Activated B cell treated with CpG ODN at 0.5 μM for 24 hours (primary cell): ENCODE measurements at regions not wholly inside any gene's neighbourhood (a gene's known extent, or its start where the extent isn't known, plus 50 kb on each side); places are given as distances from the start of the nearest gene placed in this dataset.

Experiments
- ATAC-seq: fragments of 200-7000 bp; cut with Tn5 transposase; one replicate; pipeline ENCODE4 v1.10.0; 2021; ENCODE audit warnings: low read depth, mild to moderate bottlenecking, moderate library complexity
- CTCF ChIA-PET: fragments of 350-600 bp; sonication (Branson Sonifier 250); formaldehyde crosslinking; loops from one replicate; lab custom pipeline; 2021; ENCODE audit warnings: antibody characterized with exemption; lab: Charles Lee
- POLR2A ChIA-PET: fragments of 350-600 bp; sonication (Branson Sonifier 250); formaldehyde crosslinking; loops from one replicate; lab custom pipeline; 2021; ENCODE audit warnings: antibody characterized with exemption; lab: Charles Lee
- DNase-seq: peaks from one replicate; pipeline ENCODE4 v3.0.0; 2022
- H3K27ac Mint-ChIP-seq: one replicate; pipeline ENCODE4 v1.8.0; 2020; ENCODE audit warnings: mixed read lengths
- H3K27me3 Mint-ChIP-seq: one replicate; pipeline ENCODE4 v1.8.0; 2021; ENCODE audit warnings: mixed read lengths
- H3K36me3 Mint-ChIP-seq: one replicate; pipeline ENCODE4 v1.8.0; 2021; ENCODE audit warnings: low read depth, mixed read lengths
- H3K4me1 Mint-ChIP-seq: one replicate; pipeline ENCODE4 v1.8.0; 2021; ENCODE audit warnings: mixed read lengths
- H3K4me3 Mint-ChIP-seq: one replicate; pipeline ENCODE4 v1.8.0; 2020; ENCODE audit warnings: mild to moderate bottlenecking, mixed read lengths
- H3K9me3 Mint-ChIP-seq: one replicate; pipeline ENCODE4 v1.8.0; 2020; ENCODE audit warnings: mixed read lengths
- intact Hi-C: fragments of 100-400 bp; cut with micrococcal nuclease; formaldehyde crosslinking; loops from one replicate; pipeline ENCODE4 v1.15.1; 2024
- TF ChIP-seq, protein P1 (sequence below): fragments of 200-600 bp; IDR thresholded peaks from one replicate; pipeline ENCODE4 v1.8.0; 2022; ENCODE audit warnings: antibody characterized with exemption, mild to moderate bottlenecking

DNA sequence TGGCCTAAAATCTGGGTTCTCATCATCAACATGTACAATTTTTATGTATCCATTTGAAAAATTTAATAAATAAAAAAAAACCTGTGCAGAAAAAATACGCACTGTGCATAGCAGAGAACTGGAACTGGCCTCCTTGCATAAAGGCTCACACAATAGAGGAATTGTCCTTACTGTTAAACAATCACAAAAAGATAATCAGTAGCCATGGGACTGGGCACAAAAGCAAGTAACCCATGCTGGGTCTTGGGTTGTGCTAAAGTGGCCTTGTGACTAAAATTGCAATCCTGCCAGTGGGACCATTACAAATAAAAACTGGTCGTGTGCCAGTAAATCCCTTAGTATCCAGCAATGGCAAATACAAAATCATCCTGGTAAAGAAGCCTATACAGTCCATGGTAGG lies 1646.6 kb downstream of the MAT2B start:
- intact Hi-C loops = no loop called here
- ChIA-PET POLR2A (no interaction called here), CTCF (no interaction called here)
- Mint-ChIP-seq H3K4me1 (no peaks in the 10 kb centered on the region), H3K4me3 (no peak overlapping the region), H3K27ac (no peak overlapping the region), H3K9me3 (no peaks in the 10 kb centered on the region), H3K36me3 (no peaks in the 10 kb centered on the region), H3K27me3 (no peaks in the 10 kb centered on the region)
- ATAC-seq (no peak), DNase-seq (no peak)
- TF ChIP-seq, protein P1, sequence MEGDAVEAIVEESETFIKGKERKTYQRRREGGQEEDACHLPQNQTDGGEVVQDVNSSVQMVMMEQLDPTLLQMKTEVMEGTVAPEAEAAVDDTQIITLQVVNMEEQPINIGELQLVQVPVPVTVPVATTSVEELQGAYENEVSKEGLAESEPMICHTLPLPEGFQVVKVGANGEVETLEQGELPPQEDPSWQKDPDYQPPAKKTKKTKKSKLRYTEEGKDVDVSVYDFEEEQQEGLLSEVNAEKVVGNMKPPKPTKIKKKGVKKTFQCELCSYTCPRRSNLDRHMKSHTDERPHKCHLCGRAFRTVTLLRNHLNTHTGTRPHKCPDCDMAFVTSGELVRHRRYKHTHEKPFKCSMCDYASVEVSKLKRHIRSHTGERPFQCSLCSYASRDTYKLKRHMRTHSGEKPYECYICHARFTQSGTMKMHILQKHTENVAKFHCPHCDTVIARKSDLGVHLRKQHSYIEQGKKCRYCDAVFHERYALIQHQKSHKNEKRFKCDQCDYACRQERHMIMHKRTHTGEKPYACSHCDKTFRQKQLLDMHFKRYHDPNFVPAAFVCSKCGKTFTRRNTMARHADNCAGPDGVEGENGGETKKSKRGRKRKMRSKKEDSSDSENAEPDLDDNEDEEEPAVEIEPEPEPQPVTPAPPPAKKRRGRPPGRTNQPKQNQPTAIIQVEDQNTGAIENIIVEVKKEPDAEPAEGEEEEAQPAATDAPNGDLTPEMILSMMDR = no peak

DNA sequence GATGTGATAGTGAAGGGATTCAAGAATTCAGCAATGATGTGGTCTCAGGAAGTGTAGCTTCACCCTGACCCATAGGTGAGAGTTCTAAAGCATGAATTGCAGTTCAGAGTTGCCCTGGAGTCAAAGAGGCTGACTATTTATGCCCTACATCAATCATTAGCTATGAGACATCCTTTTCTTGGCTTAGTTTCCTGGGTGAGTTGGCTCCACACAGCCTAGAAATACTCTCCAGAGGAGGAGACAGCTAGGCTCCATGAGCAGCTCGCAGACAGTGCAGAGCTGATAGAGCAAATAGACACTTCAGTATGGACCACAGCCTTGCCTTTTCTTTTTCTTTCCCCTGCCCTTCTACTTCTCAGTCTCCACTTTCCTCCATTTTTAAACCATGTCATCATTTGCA lies 1651.8 kb downstream of the MAT2B start:
- H3K27me3 Mint-ChIP-seq = no peaks in the 10 kb centered on the region
- no peaks in the 10 kb centered on the region for H3K9me3 Mint-ChIP-seq
- intact Hi-C loops = no loop called here
- ChIA-PET CTCF (no interaction called here), POLR2A (no interaction called here)
- peaks cover 3% of the 10 kb centered on the region for H3K4me1 Mint-ChIP-seq
- no peak overlapping the region for H3K4me3 Mint-ChIP-seq
- ATAC-seq (no peak), DNase-seq (no peak)
- no peak overlapping the region for H3K27ac Mint-ChIP-seq
- H3K36me3 Mint-ChIP-seq = no peaks in the 10 kb centered on the region
- TF ChIP-seq, protein P1 = no peak

DNA sequence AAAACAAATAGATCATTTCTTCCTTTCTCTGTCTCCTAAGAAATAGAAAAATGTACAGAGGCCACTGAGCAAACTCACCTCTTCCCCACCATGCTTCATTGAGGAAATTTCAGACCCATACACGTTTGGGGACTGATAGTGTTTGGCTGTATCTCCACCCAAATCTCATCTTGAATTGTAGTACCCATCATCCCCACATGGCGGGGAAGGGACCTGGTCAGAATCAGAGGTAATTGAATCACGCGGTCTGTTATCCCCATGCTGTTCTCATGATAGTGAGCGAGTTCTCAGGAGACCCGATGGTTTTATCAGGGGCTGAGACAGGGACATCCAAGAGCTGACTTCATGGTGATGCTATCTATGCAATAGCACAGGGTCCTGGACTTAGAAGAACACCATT lies 1655.8 kb downstream of the MAT2B start:
- intact Hi-C loops = no loop called here
- Mint-ChIP-seq H3K4me1 (peaks cover 3% of the 10 kb centered on the region), H3K27me3 (no peaks in the 10 kb centered on the region), H3K9me3 (no peaks in the 10 kb centered on the region), H3K4me3 (no peak overlapping the region), H3K27ac (no peak overlapping the region), H3K36me3 (no peaks in the 10 kb centered on the region)
- TF ChIP-seq, protein P1 = no peak
- CTCF ChIA-PET = no interaction called here
- no peak for ATAC-seq
- POLR2A ChIA-PET = no interaction called here
- no peak for DNase-seq

DNA sequence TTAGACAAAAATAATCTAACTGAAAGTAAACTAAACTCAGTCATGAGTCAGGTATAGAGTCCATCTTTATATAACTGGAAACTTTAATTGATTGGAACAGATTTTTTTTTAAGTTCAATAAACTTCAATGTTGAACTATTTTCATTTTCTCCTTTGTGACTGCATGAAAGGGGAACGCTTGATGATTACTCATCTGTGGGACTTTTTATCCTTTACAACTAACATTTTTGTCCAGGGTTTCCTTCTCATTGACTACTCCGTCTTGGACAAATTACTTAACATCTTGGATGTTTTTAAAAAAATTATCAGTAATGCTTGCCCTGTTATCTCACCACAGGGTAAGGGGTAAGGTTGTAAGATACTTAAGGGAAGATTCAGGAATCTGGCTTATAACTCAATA lies 1658.4 kb downstream of the MAT2B start:
- H3K27ac Mint-ChIP-seq = no peak overlapping the region
- intact Hi-C loops = no loop called here
- no peak for ATAC-seq
- CTCF ChIA-PET = no interaction called here
- H3K27me3 Mint-ChIP-seq = no peaks in the 10 kb centered on the region
- H3K36me3 Mint-ChIP-seq = no peaks in the 10 kb centered on the region
- POLR2A ChIA-PET = no interaction called here
- TF ChIP-seq, protein P1 = no peak
- H3K4me3 Mint-ChIP-seq = no peak overlapping the region
- no peaks in the 10 kb centered on the region for H3K9me3 Mint-ChIP-seq
- no peak for DNase-seq
- peaks cover 3% of the 10 kb centered on the region for H3K4me1 Mint-ChIP-seq

DNA sequence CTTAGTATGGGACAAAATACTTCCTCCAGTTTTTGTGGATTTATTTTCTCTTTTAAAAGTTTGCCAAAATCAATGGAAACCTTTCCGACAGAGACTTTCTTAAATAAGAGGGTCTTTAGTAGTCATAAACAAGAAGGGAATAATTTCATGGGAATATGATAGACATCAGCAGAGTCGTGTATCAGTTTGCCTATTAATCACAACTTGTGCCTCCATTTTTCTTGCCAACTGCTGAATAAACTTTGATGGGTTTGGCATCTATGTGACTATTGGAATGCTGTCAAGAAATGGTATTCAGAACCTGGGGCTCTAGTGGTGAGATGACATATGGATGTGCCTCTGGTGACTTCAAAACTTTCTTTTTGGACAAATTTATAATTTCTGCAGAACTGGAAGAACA lies 1668.2 kb downstream of the MAT2B start:
- TF ChIP-seq, protein P1 = no peak
- H3K4me3 Mint-ChIP-seq = no peak overlapping the region
- H3K36me3 Mint-ChIP-seq = no peaks in the 10 kb centered on the region
- ATAC-seq (no peak), DNase-seq (no peak)
- no peak overlapping the region for H3K27ac Mint-ChIP-seq
- no peaks in the 10 kb centered on the region for H3K27me3 Mint-ChIP-seq
- intact Hi-C loops = no loop called here
- CTCF ChIA-PET = no interaction called here
- H3K9me3 Mint-ChIP-seq = peaks cover 2% of the 10 kb centered on the region
- POLR2A ChIA-PET = no interaction called here
- no peaks in the 10 kb centered on the region for H3K4me1 Mint-ChIP-seq
